Activated naive CD8-positive, alpha-beta T cell treated with anti-CD3 and anti-CD28 coated beads, Interleukin-2, amount 50 U/mL, for 24 hours (primary cell): ENCODE measurements at regions not wholly inside any gene's neighbourhood (a gene's known extent, or its start where the extent isn't known, plus 50 kb on each side); places are given as distances from the start of the nearest gene placed in this dataset.

Source experiments
- ATAC-seq: fragments of 150-1000 bp; cut with Tn5 transposase; one replicate; pipeline ENCODE4 v1.10.0; 2021
- DNase-seq: peaks from one replicate; pipeline ENCODE4 v3.0.0; 2021
- H3K27ac Mint-ChIP-seq: one replicate; pipeline ENCODE4 v1.8.0; 2021; ENCODE audit warnings: mild to moderate bottlenecking, mixed read lengths
- H3K27me3 Mint-ChIP-seq: one replicate; pipeline ENCODE4 v1.8.0; 2021; ENCODE audit warnings: mixed read lengths
- H3K36me3 Mint-ChIP-seq: one replicate; pipeline ENCODE4 v1.8.0; 2021; ENCODE audit warnings: low read depth, mixed read lengths
- H3K4me1 Mint-ChIP-seq: one replicate; pipeline ENCODE4 v1.8.0; 2021; ENCODE audit warnings: mixed read lengths
- H3K4me3 Mint-ChIP-seq: one replicate; pipeline ENCODE4 v1.8.0; 2021; ENCODE audit warnings: mild to moderate bottlenecking, moderate library complexity, mixed read lengths
- H3K9me3 Mint-ChIP-seq: one replicate; pipeline ENCODE4 v1.8.0; 2021; ENCODE audit warnings: mixed read lengths

DNA sequence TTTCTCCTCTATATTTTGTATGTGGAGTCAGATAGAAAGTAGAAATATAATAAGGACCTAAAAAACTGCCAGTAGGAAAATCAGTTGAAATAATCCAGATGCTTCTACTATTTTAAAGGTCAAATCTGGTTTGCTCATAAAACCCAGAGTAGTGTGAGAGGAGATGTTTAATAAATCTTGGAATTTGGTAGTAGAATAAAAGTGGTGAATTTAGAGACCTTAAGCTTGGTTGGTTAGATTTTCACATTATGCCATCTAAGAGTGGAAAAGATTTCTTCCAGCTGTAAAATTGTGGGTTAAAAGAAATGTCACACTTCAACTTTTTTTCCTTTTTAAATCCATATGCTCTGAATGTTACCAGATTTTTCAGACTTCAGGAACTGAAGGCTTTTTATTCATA, 266.4 kb upstream of the GOLIM4 start:
- Mint-ChIP-seq H3K4me1 (no peaks in the 10 kb centered on the region), H3K27ac (no peak overlapping the region), H3K4me3 (no peak overlapping the region)

DNA sequence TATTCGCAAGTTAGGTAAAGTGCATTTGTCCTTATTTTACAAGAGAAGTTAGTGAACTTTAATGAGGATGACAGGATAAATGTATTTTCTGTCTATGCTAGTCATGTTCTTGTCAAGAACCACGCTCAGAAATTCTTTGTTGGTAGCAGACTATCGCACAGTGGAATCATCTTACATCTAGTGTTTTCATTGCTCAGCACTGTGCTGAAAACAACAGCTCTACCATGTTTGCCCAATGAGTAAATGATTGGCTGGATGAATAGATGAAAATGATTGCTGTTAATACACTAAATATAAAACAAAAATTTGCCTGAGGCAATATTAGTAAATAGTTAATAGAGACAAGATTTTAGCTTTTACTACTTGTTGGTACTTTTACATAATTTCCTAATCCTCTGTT, 265.3 kb upstream of the GOLIM4 start:
- Mint-ChIP-seq H3K9me3 (no peaks in the 10 kb centered on the region), H3K4me3 (no peak overlapping the region), H3K4me1 (no peaks in the 10 kb centered on the region), H3K27me3 (no peaks in the 10 kb centered on the region), H3K27ac (no peak overlapping the region), H3K36me3 (no peaks in the 10 kb centered on the region)
- DNase-seq = no peak
- no peak for ATAC-seq

More for the DNA sequence above, 266.4 kb upstream of the GOLIM4 start:
- DNase-seq = no peak
- Mint-ChIP-seq H3K27me3 (no peaks in the 10 kb centered on the region), H3K36me3 (no peaks in the 10 kb centered on the region), H3K9me3 (no peaks in the 10 kb centered on the region)
- ATAC-seq = no peak

- DNase-seq (no peak), ATAC-seq (no peak)
- no peaks in the 10 kb centered on the region for H3K4me1 Mint-ChIP-seq
- no peak overlapping the region for H3K27ac Mint-ChIP-seq
- H3K4me3 Mint-ChIP-seq = no peak overlapping the region
- peaks cover 4% of the 10 kb centered on the region for H3K9me3 Mint-ChIP-seq
- H3K36me3 Mint-ChIP-seq = no peaks in the 10 kb centered on the region
- H3K27me3 Mint-ChIP-seq = peaks cover 1% of the 10 kb centered on the region
Measured at GRCh38 chr3:168342946-168343850, 247.5 kb upstream of the GOLIM4 start.

GRCh38 chr3:168341956-168342936, 246.5 kb upstream of the GOLIM4 start:
- peaks cover 4% of the 10 kb centered on the region for H3K9me3 Mint-ChIP-seq
- H3K36me3 Mint-ChIP-seq = no peaks in the 10 kb centered on the region
- ATAC-seq (no peak), DNase-seq (no peak)
- H3K27ac Mint-ChIP-seq = no peak overlapping the region
- peaks cover 1% of the 10 kb centered on the region for H3K27me3 Mint-ChIP-seq
- no peaks in the 10 kb centered on the region for H3K4me1 Mint-ChIP-seq
- no peak overlapping the region for H3K4me3 Mint-ChIP-seq

DNA sequence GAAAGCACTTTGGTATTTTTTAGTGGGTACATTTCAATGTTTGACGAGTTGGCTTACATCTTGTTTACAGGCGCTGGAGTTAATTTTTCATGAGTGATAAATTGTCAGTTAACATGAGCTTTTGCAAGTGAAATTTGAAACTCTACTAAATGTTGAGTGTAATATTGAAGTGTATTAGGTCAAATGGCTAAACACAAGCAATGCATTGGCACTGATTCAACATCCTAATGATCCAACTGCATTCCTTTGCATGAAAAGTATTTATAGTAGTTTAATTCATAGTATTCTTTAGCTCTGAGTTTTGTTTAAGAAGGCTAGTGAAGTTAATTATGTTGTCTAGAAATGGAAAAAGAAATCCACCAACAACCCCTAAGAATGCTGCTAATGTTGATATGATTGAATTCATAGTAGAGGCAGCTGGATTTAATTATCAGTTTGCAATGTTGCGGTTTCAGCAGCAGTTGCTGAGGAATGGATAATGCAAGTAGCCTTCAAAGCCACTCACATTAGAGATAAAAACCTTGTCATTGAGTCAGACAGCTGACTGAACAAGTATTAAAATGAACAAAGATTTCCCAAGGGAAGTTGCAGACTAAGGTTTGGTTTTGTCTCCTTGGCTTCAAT, 245.6 kb upstream of the GOLIM4 start:
- Mint-ChIP-seq H3K36me3 (no peaks in the 10 kb centered on the region), H3K27me3 (peaks cover 1% of the 10 kb centered on the region), H3K9me3 (peaks cover 4% of the 10 kb centered on the region), H3K4me3 (no peak overlapping the region), H3K27ac (no peak overlapping the region), H3K4me1 (no peaks in the 10 kb centered on the region)
- ATAC-seq (no peak), DNase-seq (no peak)

- no peaks in the 10 kb centered on the region for H3K4me1 Mint-ChIP-seq
- H3K9me3 Mint-ChIP-seq = peaks cover 4% of the 10 kb centered on the region
- no peak overlapping the region for H3K4me3 Mint-ChIP-seq
- H3K27ac Mint-ChIP-seq = no peak overlapping the region
- peaks cover 1% of the 10 kb centered on the region for H3K27me3 Mint-ChIP-seq
- no peak for ATAC-seq
- no peaks in the 10 kb centered on the region for H3K36me3 Mint-ChIP-seq
- no peak for DNase-seq
Measured at GRCh38 chr3:168338161-168338560, 242.4 kb upstream of the GOLIM4 start.

GRCh38 chr3:168336276-168336675, 240.6 kb upstream of the GOLIM4 start:
- Mint-ChIP-seq H3K4me1 (no peaks in the 10 kb centered on the region), H3K27me3 (peaks cover 1% of the 10 kb centered on the region), H3K9me3 (peaks cover 4% of the 10 kb centered on the region), H3K4me3 (no peak overlapping the region), H3K36me3 (no peaks in the 10 kb centered on the region), H3K27ac (no peak overlapping the region)
- DNase-seq (no peak), ATAC-seq (no peak)

GRCh38 chr3:168333410-168333935, 237.7 kb upstream of the GOLIM4 start:
- Mint-ChIP-seq H3K36me3 (no peaks in the 10 kb centered on the region), H3K9me3 (peaks cover 4% of the 10 kb centered on the region), H3K4me1 (no peaks in the 10 kb centered on the region), H3K27ac (no peak overlapping the region), H3K27me3 (no peaks in the 10 kb centered on the region), H3K4me3 (no peak overlapping the region)
- DNase-seq (no peak), ATAC-seq (no peak)

- DNase-seq (no peak), ATAC-seq (no peak)
- no peak overlapping the region for H3K4me3 Mint-ChIP-seq
- H3K27ac Mint-ChIP-seq = no peak overlapping the region
- no peaks in the 10 kb centered on the region for H3K36me3 Mint-ChIP-seq
- no peaks in the 10 kb centered on the region for H3K27me3 Mint-ChIP-seq
- H3K9me3 Mint-ChIP-seq = peaks cover 4% of the 10 kb centered on the region
- H3K4me1 Mint-ChIP-seq = no peaks in the 10 kb centered on the region
Measured at GRCh38 chr3:168331756-168332155, 236.0 kb upstream of the GOLIM4 start.

GRCh38 chr3:168330983-168331382, 235.3 kb upstream of the GOLIM4 start:
- DNase-seq = no peak
- ATAC-seq = no peak
- Mint-ChIP-seq H3K27me3 (no peaks in the 10 kb centered on the region), H3K36me3 (no peaks in the 10 kb centered on the region), H3K4me1 (no peaks in the 10 kb centered on the region), H3K9me3 (peaks cover 4% of the 10 kb centered on the region), H3K4me3 (no peak overlapping the region), H3K27ac (no peak overlapping the region)

DNA sequence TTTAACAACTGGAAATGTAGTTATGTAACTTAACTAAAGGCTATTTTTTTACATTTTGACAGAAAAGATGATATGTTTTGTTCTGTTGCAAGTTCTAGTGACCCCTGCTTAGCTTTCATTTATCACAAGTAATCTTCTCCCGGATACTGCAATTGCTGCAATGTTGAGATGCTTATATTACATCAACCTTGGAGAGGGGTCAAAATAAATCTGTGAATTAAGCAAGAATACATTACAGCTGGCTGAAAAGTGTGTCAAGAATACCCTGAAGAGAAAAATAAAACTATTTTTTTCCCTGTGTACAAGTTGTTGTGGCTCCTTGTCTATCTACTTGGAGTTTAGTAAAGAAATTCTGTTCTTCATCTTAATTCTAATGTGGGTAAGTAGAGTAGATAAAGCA, 232.1 kb upstream of the GOLIM4 start:
- no peak for DNase-seq
- Mint-ChIP-seq H3K27ac (no peak overlapping the region), H3K4me1 (no peaks in the 10 kb centered on the region), H3K4me3 (no peak overlapping the region), H3K9me3 (peaks cover 4% of the 10 kb centered on the region), H3K27me3 (no peaks in the 10 kb centered on the region), H3K36me3 (no peaks in the 10 kb centered on the region)
- ATAC-seq = no peak

DNA sequence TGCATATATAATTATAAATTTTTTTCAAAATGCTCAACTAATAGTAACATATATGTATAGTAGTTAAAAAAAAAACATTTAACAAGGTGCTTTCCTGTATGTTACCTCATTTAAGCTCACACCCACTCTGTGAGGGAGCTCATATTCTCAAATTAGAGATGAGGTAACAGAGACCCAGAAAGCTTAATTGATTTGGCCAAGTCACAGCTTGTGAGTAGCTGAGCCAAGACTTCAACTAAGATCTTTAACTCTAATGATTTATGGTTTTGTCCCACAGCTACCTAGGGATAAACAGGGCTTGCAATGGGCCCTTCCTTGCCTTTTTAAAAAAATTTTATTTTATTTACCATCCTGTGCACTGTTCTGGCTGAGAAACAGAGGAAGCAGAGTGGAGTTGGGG, 230.0 kb upstream of the GOLIM4 start:
- Mint-ChIP-seq H3K27ac (no peak overlapping the region), H3K4me1 (no peaks in the 10 kb centered on the region), H3K4me3 (no peak overlapping the region), H3K9me3 (no peaks in the 10 kb centered on the region), H3K36me3 (no peaks in the 10 kb centered on the region), H3K27me3 (no peaks in the 10 kb centered on the region)
- ATAC-seq (no peak), DNase-seq (no peak)

DNA sequence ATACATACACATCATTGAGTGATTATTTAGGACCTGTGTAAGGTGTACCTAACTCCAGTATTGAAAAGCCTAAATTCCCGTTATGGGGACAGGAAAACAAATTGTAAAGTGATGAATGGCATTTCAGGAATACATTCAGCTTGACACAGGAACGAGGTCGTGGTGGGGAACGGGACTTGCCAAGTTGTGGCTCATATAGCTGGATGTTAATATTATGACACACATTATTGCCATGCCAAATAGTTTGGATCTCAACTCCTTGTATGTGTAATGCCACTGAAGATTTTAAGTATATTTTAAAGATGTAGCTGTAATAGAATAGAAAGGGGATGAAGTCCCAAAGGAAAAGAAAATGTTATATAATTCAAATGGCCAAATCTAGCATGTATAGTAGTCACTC, 227.2 kb upstream of the GOLIM4 start:
- H3K4me1 Mint-ChIP-seq = no peaks in the 10 kb centered on the region
- no peak for DNase-seq
- H3K27me3 Mint-ChIP-seq = no peaks in the 10 kb centered on the region
- no peak overlapping the region for H3K4me3 Mint-ChIP-seq
- no peak for ATAC-seq
- no peak overlapping the region for H3K27ac Mint-ChIP-seq
- H3K9me3 Mint-ChIP-seq = peaks cover 4% of the 10 kb centered on the region
- no peaks in the 10 kb centered on the region for H3K36me3 Mint-ChIP-seq

GRCh38 chr3:168314166-168314565, 218.4 kb upstream of the GOLIM4 start:
- Mint-ChIP-seq H3K9me3 (peaks cover 4% of the 10 kb centered on the region), H3K36me3 (no peaks in the 10 kb centered on the region), H3K4me1 (no peaks in the 10 kb centered on the region), H3K4me3 (no peak overlapping the region), H3K27me3 (no peaks in the 10 kb centered on the region), H3K27ac (no peak overlapping the region)
- ATAC-seq (no peak), DNase-seq (no peak)
